GM23338 (cell line): ENCODE measurements at regions not wholly inside any gene's neighbourhood (a gene's known extent, or its start where the extent isn't known, plus 50 kb on each side); places are given as distances from the start of the nearest gene placed in this dataset.

Source experiments
- ATAC-seq: fragments of 200-7000 bp; cut with Tn5 transposase; 3 replicates; pipeline ENCODE4 v1.9.1; 2020
- DNase-seq: peaks from one replicate; pipeline ENCODE4 v3.0.0-alpha.2; 2015; ENCODE audit warnings: low spot score
- H2AFZ ChIP-seq: fragments of 200-600 bp; sonication (generic); 2 replicates; pipeline ENCODE4 v1.8.0; 2016; ENCODE audit warnings: antibody characterized with exemption, mild to moderate bottlenecking, moderate library complexity
- H3F3A ChIP-seq: fragments of 200-600 bp; sonication (generic); replicated peaks from 2 replicates; pipeline ENCODE4 v1.8.0; 2017; ENCODE audit warnings: antibody characterized with exemption, mixed run types, low read depth
- H3K27ac ChIP-seq: fragments of 200-600 bp; sonication (generic); 2 replicates; pipeline ENCODE4 v1.6.1; 2016; ENCODE audit warnings: low read depth
- H3K27me3 ChIP-seq: fragments of 200-600 bp; sonication (generic); 2 replicates; pipeline ENCODE4 v1.8.0; 2016; ENCODE audit warnings: mild to moderate bottlenecking, mixed run types, moderate library complexity; ENCODE audit not compliant: insufficient read depth
- H3K36me3 ChIP-seq: fragments of 200-600 bp; sonication (generic); 2 replicates; pipeline ENCODE4 v1.8.0; 2016; ENCODE audit warnings: mild to moderate bottlenecking; ENCODE audit not compliant: insufficient read depth
- H3K4me1 ChIP-seq: fragments of 200-600 bp; sonication (generic); 2 replicates; pipeline ENCODE4 v1.8.0; 2016; ENCODE audit warnings: mild to moderate bottlenecking, moderate library complexity; ENCODE audit not compliant: insufficient read depth
- H3K4me2 ChIP-seq: fragments of 200-600 bp; sonication (generic); 2 replicates; pipeline ENCODE4 v1.7.1; 2017; ENCODE audit warnings: mixed run types
- H3K4me3 ChIP-seq: fragments of 200-600 bp; sonication (generic); 2 replicates; pipeline ENCODE4 v1.6.1; 2016; ENCODE audit warnings: mixed run types
- H3K79me2 ChIP-seq: fragments of 200-600 bp; sonication (generic); replicated peaks from 2 replicates; pipeline ENCODE4 v1.8.0; 2017; ENCODE audit warnings: mild to moderate bottlenecking; ENCODE audit not compliant: insufficient read depth
- H3K9me2 ChIP-seq: fragments of 200-600 bp; sonication (generic); 2 replicates; pipeline ENCODE4 v1.8.0; 2017; ENCODE audit not compliant: insufficient read depth
- H4K20me1 ChIP-seq: fragments of 200-600 bp; sonication (generic); replicated peaks from 2 replicates; pipeline ENCODE4 v1.8.0; 2017; ENCODE audit warnings: mild to moderate bottlenecking; ENCODE audit not compliant: insufficient read depth
- H3K27ac Mint-ChIP-seq: 2 replicates; pipeline ENCODE4 v1.8.0; 2020; ENCODE audit warnings: inconsistent platforms, mild to moderate bottlenecking, moderate library complexity, mixed read lengths
- H3K27me3 Mint-ChIP-seq: 3 replicates; pipeline ENCODE4 v1.8.0; 2022; ENCODE audit warnings: low read depth, mild to moderate bottlenecking, moderate library complexity, mixed read lengths, inconsistent platforms; ENCODE audit not compliant: insufficient read depth, poor library complexity
- H3K36me3 Mint-ChIP-seq: 3 replicates; pipeline ENCODE4 v1.8.0; 2021; ENCODE audit warnings: low read depth, mild to moderate bottlenecking, inconsistent platforms, moderate library complexity, mixed read lengths
- H3K4me1 Mint-ChIP-seq: 3 replicates; pipeline ENCODE4 v1.8.0; 2020; ENCODE audit warnings: mild to moderate bottlenecking, inconsistent platforms, mixed read lengths
- H3K4me3 Mint-ChIP-seq: 3 replicates; pipeline ENCODE4 v1.8.0; 2021; ENCODE audit warnings: moderate library complexity, mild to moderate bottlenecking, inconsistent platforms, mixed read lengths
- H3K9me3 Mint-ChIP-seq: 3 replicates; pipeline ENCODE4 v1.8.0; 2020; ENCODE audit warnings: moderate library complexity, mild to moderate bottlenecking, inconsistent platforms, mixed read lengths
- CREB1 ChIP-seq: fragments of 250-450 bp; sonication (Bioruptor Pico); IDR thresholded peaks from 2 replicates; pipeline ENCODE4 v1.5.0; 2020; ENCODE audit warnings: low read depth, mild to moderate bottlenecking, moderate library complexity
- CTCF ChIP-seq, 2 experiments: fragments of 200-600 bp in 1 of 2; sonication (generic) in 1 of 2; conservative IDR thresholded peaks; 2 replicates each; pipeline versions ENCODE4 v1.5.1 to v1.6.1; 2016 to 2017; ENCODE audit warnings: antibody characterized with exemption in 2 of 2, low read depth in 2 of 2, mild to moderate bottlenecking in 2 of 2, moderate library complexity in 1 of 2
- ETS1 ChIP-seq: IDR thresholded peaks from 2 replicates; pipeline ENCODE4 v1.6.1; 2016; ENCODE audit warnings: antibody characterized with exemption
- EZH2 ChIP-seq: fragments of 200-600 bp; sonication (generic); IDR thresholded peaks from one replicate; pipeline ENCODE4 v1.8.0; 2017; ENCODE audit warnings: antibody characterized with exemption, mild to moderate bottlenecking, low read depth; ENCODE audit not compliant: unreplicated experiment
- EZH2phosphoT487 ChIP-seq: fragments of 200-600 bp; sonication (generic); IDR thresholded peaks from one replicate; pipeline ENCODE4 v1.8.1; 2018; ENCODE audit warnings: antibody characterized with exemption; ENCODE audit not compliant: unreplicated experiment
- JUNB ChIP-seq: IDR thresholded peaks from one replicate; pipeline ENCODE4 v1.6.1; 2016; ENCODE audit warnings: antibody characterized with exemption; ENCODE audit not compliant: unreplicated experiment
- NANOG ChIP-seq: IDR thresholded peaks from 2 replicates; pipeline ENCODE4 v1.6.1; 2016; ENCODE audit warnings: antibody characterized with exemption, borderline replicate concordance
- POLR2AphosphoS5 ChIP-seq: IDR thresholded peaks from 2 replicates; pipeline ENCODE4 v1.6.1; 2016; ENCODE audit warnings: antibody characterized with exemption, low read depth
- STAT1 ChIP-seq: IDR thresholded peaks from one replicate; pipeline ENCODE4 v1.6.1; 2016; ENCODE audit warnings: antibody characterized with exemption; ENCODE audit not compliant: unreplicated experiment
- ZNF114 ChIP-seq: fragments of 250-450 bp; sonication (Bioruptor Pico); IDR thresholded peaks from 2 replicates; pipeline ENCODE4 v1.5.0; 2020; ENCODE audit warnings: mild to moderate bottlenecking, moderate library complexity
- ZNF331 ChIP-seq: fragments of 250-450 bp; sonication (Bioruptor Pico); IDR thresholded peaks from 2 replicates; pipeline ENCODE4 v1.5.0; 2020; ENCODE audit warnings: low read depth, mild to moderate bottlenecking, moderate library complexity
- ZNF462 ChIP-seq: fragments of 250-450 bp; sonication (Bioruptor Pico); IDR thresholded peaks from 2 replicates; pipeline ENCODE4 v1.5.0; 2020; ENCODE audit warnings: mild to moderate bottlenecking, moderate library complexity

GRCh38 chr12:67484791-67485480, 163.6 kb upstream of the DYRK2 start:
- no peaks in the 10 kb centered on the region for H4K20me1 ChIP-seq
- H2AFZ ChIP-seq = no peak overlapping the region
- no peak overlapping the region for H3K4me2 ChIP-seq
- no peak for DNase-seq
- peaks cover 24% of the 10 kb centered on the region for H3K36me3 Mint-ChIP-seq
- H3K27ac Mint-ChIP-seq = no peak overlapping the region; the same call in 1 of the 2 replicates
- ATAC-seq = no peak
- peaks cover 3% of the 10 kb centered on the region for H3K27me3 Mint-ChIP-seq
- H3K4me3 Mint-ChIP-seq = no peak overlapping the region
- no peaks in the 10 kb centered on the region for H3K4me1 ChIP-seq
- peaks cover 31% of the 10 kb centered on the region for H3K9me3 Mint-ChIP-seq
- H3K27me3 ChIP-seq = no peaks in the 10 kb centered on the region
- H3K36me3 ChIP-seq = no peaks in the 10 kb centered on the region; the same call in 1 of the 2 replicates
- no peaks in the 10 kb centered on the region for H3K9me2 ChIP-seq
- no peaks in the 10 kb centered on the region for H3K79me2 ChIP-seq
- TF ChIP-seq JUNB = no peak
- no peak overlapping the region for H3K27ac ChIP-seq
- H3K4me3 ChIP-seq = no peak overlapping the region
- H3F3A ChIP-seq = no peaks in the 10 kb centered on the region
- H3K4me1 Mint-ChIP-seq = peaks cover 6% of the 10 kb centered on the region; the same call in 2 of the 3 replicates

- no peak overlapping the region for H3K27ac ChIP-seq
- no peaks in the 10 kb centered on the region; the same call in 1 of the 2 replicates for H3K36me3 ChIP-seq
- H2AFZ ChIP-seq = no peak overlapping the region
- peaks cover 31% of the 10 kb centered on the region for H3K36me3 Mint-ChIP-seq
- no peak overlapping the region for H3K4me3 ChIP-seq
- peaks cover 6% of the 10 kb centered on the region for H3K27me3 Mint-ChIP-seq
- no peak for DNase-seq
- no peaks in the 10 kb centered on the region for H3K27me3 ChIP-seq
- no peak for ATAC-seq
- H4K20me1 ChIP-seq = no peaks in the 10 kb centered on the region
- H3K4me1 ChIP-seq = no peaks in the 10 kb centered on the region
- H3K9me3 Mint-ChIP-seq = peaks cover 48% of the 10 kb centered on the region
- H3K4me3 Mint-ChIP-seq = no peak overlapping the region
- H3K9me2 ChIP-seq = peaks cover 5% of the 10 kb centered on the region; the same call in 1 of the 2 replicates
- H3K27ac Mint-ChIP-seq = no peak overlapping the region
- H3K4me1 Mint-ChIP-seq = peaks cover 6% of the 10 kb centered on the region; the same call in 2 of the 3 replicates
- H3K79me2 ChIP-seq = no peaks in the 10 kb centered on the region
- H3F3A ChIP-seq = no peaks in the 10 kb centered on the region
- H3K4me2 ChIP-seq = no peak overlapping the region
- no peak for TF ChIP-seq NANOG
- no peak for TF ChIP-seq EZH2
- no peak for TF ChIP-seq CTCF (conservative IDR thresholded peaks at IDR 0.05; ENCODE audit: low read depth in 2 of 2)
- TF ChIP-seq POLR2AphosphoS5 = no peak
- TF ChIP-seq ZNF462 (CRISPR knock-in tag) = no peak
- no peak for TF ChIP-seq ZNF331 (CRISPR knock-in tag)
- no peak for TF ChIP-seq EZH2phosphoT487
- TF ChIP-seq JUNB = no peak
- TF ChIP-seq CREB1 (CRISPR knock-in tag) = no peak
- no peak for TF ChIP-seq ETS1
- no peak for TF ChIP-seq ZNF114 (CRISPR knock-in tag)
- TF ChIP-seq STAT1 = no peak
These were observed 161.9 kb upstream of the DYRK2 start for GRCh38 chr12:67486671-67487070.
